Left ventricle myocardium inferior (tissue), 1 donor: ENCODE measurements at regions not wholly inside any gene's neighbourhood (a gene's known extent, or its start where the extent isn't known, plus 50 kb on each side); places are given as distances from the start of the nearest gene placed in this dataset.

ENCODE experiments used
- DNase-seq: peaks from one replicate; pipeline ENCODE4 v3.0.0-alpha.2; 2020
- H3K27ac ChIP-seq: fragments of 200-600 bp; replicated peaks from 2 replicates; pipeline ENCODE4 v1.8.0; 2021
- H3K27me3 ChIP-seq: fragments of 200-600 bp; 2 replicates; pipeline ENCODE4 v1.8.0; 2021; ENCODE audit warnings: low read depth
- H3K36me3 ChIP-seq: fragments of 200-600 bp; 2 replicates; pipeline ENCODE4 v1.8.0; 2021
- H3K4me1 ChIP-seq: fragments of 200-600 bp; 2 replicates; pipeline ENCODE4 v1.8.0; 2021
- H3K4me3 ChIP-seq: fragments of 200-600 bp; 2 replicates; pipeline ENCODE4 v1.8.0; 2021; ENCODE audit warnings: mild to moderate bottlenecking, moderate library complexity
- H3K9me3 ChIP-seq: fragments of 200-600 bp; replicated peaks from 2 replicates; pipeline ENCODE4 v1.8.0; 2021
- intact Hi-C: fragments of 100-400 bp; cut with micrococcal nuclease; formaldehyde crosslinking; loops from one replicate; pipeline ENCODE4 v1.11.0; 2022
- TF ChIP-seq, protein P1 (sequence below): fragments of 200-600 bp; IDR thresholded peaks from 2 replicates; pipeline ENCODE4 v1.8.0; 2021; ENCODE audit warnings: antibody characterized with exemption, mild to moderate bottlenecking, borderline replicate concordance
- donor health status: DM: no; HTN: yes; CAD: no; lungs with severe emphysema.

DNA sequence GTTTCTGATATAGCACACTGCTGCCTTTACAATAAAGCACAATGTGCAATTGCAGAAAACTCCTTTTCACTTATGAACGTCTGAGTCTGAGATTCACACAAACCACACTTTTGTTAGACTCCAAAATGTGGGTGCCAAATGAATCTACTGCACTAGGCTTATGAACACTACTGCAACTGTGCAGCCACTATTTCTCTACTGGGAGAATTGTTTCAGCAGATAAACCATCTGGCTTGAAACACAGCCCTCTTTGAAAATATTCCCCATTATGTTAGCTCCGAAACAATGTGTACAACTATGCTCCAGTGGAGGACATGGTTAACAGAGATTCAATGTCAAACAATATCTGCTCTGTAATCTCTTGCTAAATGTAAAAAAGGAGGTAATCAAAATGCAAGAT lies 188.7 kb upstream of the ZEB2 start:
- intact Hi-C loops = no loop called here
- no peaks in the 10 kb centered on the region for H3K36me3 ChIP-seq
- H3K9me3 ChIP-seq = no peaks in the 10 kb centered on the region
- no peak overlapping the region for H3K4me3 ChIP-seq
- no peaks in the 10 kb centered on the region for H3K27me3 ChIP-seq
- DNase-seq = no peak
- no peak overlapping the region for H3K27ac ChIP-seq
- TF ChIP-seq, protein P1, sequence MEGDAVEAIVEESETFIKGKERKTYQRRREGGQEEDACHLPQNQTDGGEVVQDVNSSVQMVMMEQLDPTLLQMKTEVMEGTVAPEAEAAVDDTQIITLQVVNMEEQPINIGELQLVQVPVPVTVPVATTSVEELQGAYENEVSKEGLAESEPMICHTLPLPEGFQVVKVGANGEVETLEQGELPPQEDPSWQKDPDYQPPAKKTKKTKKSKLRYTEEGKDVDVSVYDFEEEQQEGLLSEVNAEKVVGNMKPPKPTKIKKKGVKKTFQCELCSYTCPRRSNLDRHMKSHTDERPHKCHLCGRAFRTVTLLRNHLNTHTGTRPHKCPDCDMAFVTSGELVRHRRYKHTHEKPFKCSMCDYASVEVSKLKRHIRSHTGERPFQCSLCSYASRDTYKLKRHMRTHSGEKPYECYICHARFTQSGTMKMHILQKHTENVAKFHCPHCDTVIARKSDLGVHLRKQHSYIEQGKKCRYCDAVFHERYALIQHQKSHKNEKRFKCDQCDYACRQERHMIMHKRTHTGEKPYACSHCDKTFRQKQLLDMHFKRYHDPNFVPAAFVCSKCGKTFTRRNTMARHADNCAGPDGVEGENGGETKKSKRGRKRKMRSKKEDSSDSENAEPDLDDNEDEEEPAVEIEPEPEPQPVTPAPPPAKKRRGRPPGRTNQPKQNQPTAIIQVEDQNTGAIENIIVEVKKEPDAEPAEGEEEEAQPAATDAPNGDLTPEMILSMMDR = no peak
- peaks cover 17% of the 10 kb centered on the region for H3K4me1 ChIP-seq

DNA sequence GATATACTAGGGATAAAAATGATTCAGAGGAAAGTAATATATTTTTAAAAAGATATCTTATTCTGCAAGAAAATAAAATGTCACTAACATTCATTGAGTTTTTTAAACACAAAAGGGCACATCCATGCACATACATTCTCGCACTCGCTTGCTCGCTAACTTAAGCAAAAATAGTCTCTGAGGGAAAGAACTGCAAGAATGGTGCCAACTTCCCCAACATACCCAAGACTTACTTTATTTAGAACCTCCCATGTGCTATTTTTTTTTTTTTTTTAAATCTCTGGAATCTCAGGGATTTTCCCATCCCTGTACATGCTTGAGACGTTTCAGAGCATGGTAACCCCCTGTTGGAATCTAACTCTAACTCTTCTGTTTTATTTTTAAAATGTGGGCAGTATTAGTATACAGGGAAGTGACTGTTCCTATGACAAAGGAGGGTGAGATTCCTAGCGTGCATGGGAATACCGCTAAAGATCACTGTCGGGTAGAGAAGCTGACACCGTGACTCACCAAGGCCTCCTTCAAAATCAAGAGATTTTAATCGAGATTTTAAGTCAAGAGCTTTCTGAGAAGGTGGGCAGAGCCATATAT lies 187.9 kb upstream of the ZEB2 start:
- TF ChIP-seq, protein P1 = no peak
- Histone ChIP-seq H3K4me3 (no peak overlapping the region), H3K36me3 (no peaks in the 10 kb centered on the region), H3K27ac (no peak overlapping the region), H3K27me3 (no peaks in the 10 kb centered on the region), H3K9me3 (no peaks in the 10 kb centered on the region), H3K4me1 (peaks cover 9% of the 10 kb centered on the region)
- no peak for DNase-seq
- intact Hi-C loops = no loop called here

DNA sequence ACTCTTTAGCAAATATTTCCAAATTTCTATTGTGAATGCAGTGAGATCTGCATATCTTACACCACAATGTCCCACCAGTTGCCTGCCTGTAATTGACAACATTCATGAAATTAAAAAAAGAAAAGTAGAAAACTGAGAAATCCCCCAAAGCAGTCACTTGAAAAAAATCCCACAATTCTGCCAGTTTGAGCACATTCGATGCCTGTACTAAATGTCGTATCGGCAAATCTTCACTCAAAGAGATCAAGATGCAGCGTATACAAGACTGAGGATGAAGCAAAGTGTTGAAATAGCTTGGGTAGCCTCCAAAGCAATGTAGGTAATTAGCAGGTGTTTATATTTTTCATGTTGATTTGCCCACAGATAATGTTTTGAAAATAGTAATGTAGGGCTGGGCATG lies 186.7 kb upstream of the ZEB2 start:
- H3K36me3 ChIP-seq = no peaks in the 10 kb centered on the region
- H3K4me3 ChIP-seq = no peak overlapping the region
- TF ChIP-seq, protein P1 = no peak
- no peak overlapping the region for H3K27ac ChIP-seq
- H3K4me1 ChIP-seq = no peaks in the 10 kb centered on the region
- no peaks in the 10 kb centered on the region for H3K9me3 ChIP-seq
- intact Hi-C loops = no loop called here
- no peaks in the 10 kb centered on the region for H3K27me3 ChIP-seq
- DNase-seq = no peak

DNA sequence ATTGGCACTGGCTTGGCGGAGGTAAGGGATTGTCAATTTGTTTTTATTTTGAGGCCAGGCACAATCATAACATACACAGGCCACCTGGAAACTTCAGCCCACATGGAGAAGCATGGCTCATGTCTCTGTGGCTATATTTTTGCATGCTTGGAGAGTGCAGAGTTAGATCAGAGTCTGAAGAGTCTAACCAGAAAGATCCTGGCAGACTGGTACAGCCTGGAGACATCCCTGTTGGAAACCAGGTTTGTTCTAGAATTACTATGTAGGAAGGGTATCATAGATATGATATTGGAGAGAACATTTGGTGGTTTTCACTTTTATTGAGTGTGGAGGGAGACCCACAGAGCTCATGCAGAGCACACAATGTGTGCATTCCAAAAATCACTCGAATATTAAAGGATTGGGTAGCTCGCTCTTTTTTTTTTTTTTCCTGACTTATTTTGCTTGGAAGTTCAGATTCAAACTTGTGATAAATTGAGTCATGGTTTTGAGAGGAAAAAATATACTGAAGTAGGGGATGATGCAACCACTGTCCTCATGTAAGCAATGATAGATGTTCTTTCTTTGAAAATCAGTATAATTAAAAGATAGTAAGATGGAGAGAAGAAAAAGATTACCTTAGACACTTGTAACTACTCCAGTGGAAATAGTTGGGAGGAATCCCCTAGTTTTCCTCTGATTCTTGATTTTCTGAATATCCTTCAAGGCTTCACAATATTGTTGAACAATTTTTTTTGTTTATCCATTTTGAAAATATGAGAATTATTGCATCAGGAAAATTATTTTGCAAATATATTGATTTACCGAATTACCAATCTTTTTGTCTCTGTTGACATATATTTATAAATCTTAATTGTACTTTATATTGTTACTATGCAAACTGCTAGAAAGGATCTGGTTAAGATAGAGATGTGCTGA lies 185.7 kb upstream of the ZEB2 start:
- no peak overlapping the region for H3K4me3 ChIP-seq
- DNase-seq = no peak
- no peak overlapping the region for H3K27ac ChIP-seq
- intact Hi-C loops = no loop called here
- no peaks in the 10 kb centered on the region for H3K4me1 ChIP-seq
- no peaks in the 10 kb centered on the region for H3K9me3 ChIP-seq
- no peaks in the 10 kb centered on the region for H3K27me3 ChIP-seq
- H3K36me3 ChIP-seq = no peaks in the 10 kb centered on the region
- TF ChIP-seq, protein P1 = no peak

DNA sequence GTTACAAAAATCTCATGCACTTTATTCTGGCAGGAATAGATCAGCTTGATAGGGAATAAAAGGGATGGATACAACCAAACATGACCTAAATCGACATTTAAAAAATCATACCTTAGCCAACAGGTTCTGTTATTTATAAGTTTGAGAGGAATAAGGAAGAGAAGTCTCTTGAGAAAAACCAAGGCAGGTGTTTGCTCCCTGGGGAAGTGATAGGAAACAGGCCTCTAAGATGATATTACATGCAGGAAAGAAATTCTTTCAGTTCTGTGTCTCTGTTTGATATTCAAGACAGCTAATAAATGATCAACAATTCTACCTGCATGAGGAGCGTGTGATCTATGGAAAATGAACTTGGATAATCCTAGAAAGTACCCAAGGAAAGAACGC lies 184.8 kb upstream of the ZEB2 start:
- Histone ChIP-seq H3K9me3 (no peaks in the 10 kb centered on the region), H3K27ac (no peak overlapping the region), H3K4me3 (no peak overlapping the region), H3K36me3 (no peaks in the 10 kb centered on the region), H3K27me3 (no peaks in the 10 kb centered on the region), H3K4me1 (no peaks in the 10 kb centered on the region)
- intact Hi-C loops = no loop called here
- DNase-seq = no peak
- TF ChIP-seq, protein P1 = no peak
